HepG2 (cell line): ENCODE measurements at regions not wholly inside any gene's neighbourhood (a gene's known extent, or its start where the extent isn't known, plus 50 kb on each side); places are given as distances from the start of the nearest gene placed in this dataset.

Experiments used
- ATAC-seq: fragments of 200-7000 bp; cut with Tn5 transposase; 3 replicates; pipeline ENCODE4 v1.9.1; 2020; ENCODE audit warnings: mild to moderate bottlenecking, moderate library complexity
- BruUV-seq: library from RNA; stranded (reverse); fragments of 400-500 nt; replicated peaks from 2 replicates; lab custom pipeline; 2021; lab: Mats Ljungman, UMichigan
- CTCF ChIA-PET: fragments of 300-600 bp; formaldehyde crosslinking; extraction: SDS; loops from one replicate; lab custom pipeline; 2021; ENCODE audit warnings: low total read pairs, inconsistent platforms, low intra/inter-chr PET ratio; lab: Yijun Ruan, JAX
- POLR2A ChIA-PET: fragments of 350-600 bp; sonication (Branson Sonifier 250); formaldehyde crosslinking; loops from one replicate; lab custom pipeline; 2020; ENCODE audit warnings: antibody characterized with exemption, inconsistent platforms; lab: Yijun Ruan, JAX
- DNase-seq: peaks from one replicate; pipeline ENCODE4 v3.0.0-alpha.2; 2015; ENCODE audit warnings: low spot score
- FAIRE-seq: peaks from 3 replicates; lab custom pipeline; 2011; peaks lifted over from hg19 to GRCh38; lab: Jason Lieb, UNC
- H2AFZ ChIP-seq: one replicate; pipeline ENCODE4 v1.6.1; 2011; ENCODE audit warnings: low read length, inconsistent platforms
- H3K27ac ChIP-seq: fragments of 300-600 bp; 3 replicates; pipeline ENCODE4 v1.8.0; 2011; ENCODE audit warnings: mixed run types, mild to moderate bottlenecking, mixed read lengths, low read length, inconsistent platforms; ENCODE audit not compliant: insufficient read depth; ENCODE audit errors: extremely low read length
- H3K27me3 ChIP-seq, 2 experiments: fragments of 200-600 bp in 1 of 2; 2 replicates in 1 of 2; 3 replicates in 1 of 2; pipeline versions ENCODE4 v1.6.0 to v1.8.0; 2011; ENCODE audit warnings: low read length in 2 of 2, mild to moderate bottlenecking in 2 of 2, moderate library complexity in 2 of 2, inconsistent platforms in 1 of 2; ENCODE audit not compliant: insufficient read depth in 2 of 2, control insufficient read depth in 1 of 2
- H3K36me3 ChIP-seq, 2 experiments: fragments of 200-600 bp in 1 of 2; replicated peaks in 1 of 2; 2 replicates in 1 of 2; 3 replicates in 1 of 2; pipeline versions ENCODE4 v1.5.1 to v1.8.0; 2011; ENCODE audit warnings: low read length in 2 of 2, inconsistent platforms in 1 of 2; ENCODE audit not compliant: insufficient read depth in 2 of 2, control insufficient read depth in 1 of 2
- H3K4me1 ChIP-seq: 2 replicates; pipeline ENCODE4 v1.5.1; 2012; ENCODE audit warnings: low read length, inconsistent platforms; ENCODE audit not compliant: insufficient read depth
- H3K4me2 ChIP-seq: 2 replicates; pipeline ENCODE4 v1.6.0; 2011; ENCODE audit warnings: low read depth, low read length, inconsistent platforms
- H3K4me3 ChIP-seq, 3 experiments: fragments of 200-600 bp in 1 of 3; sonication (generic), shearing (Covaris generic) in 1 of 3; replicated peaks in 1 of 3; 2 replicates each; pipeline ENCODE4 v1.5.1; 2011 to 2016; ENCODE audit warnings: low read length in 3 of 3, inconsistent platforms in 2 of 3, low read depth in 2 of 3, mild to moderate bottlenecking in 2 of 3, control low read depth in 1 of 3, mixed read lengths in 1 of 3; ENCODE audit not compliant: insufficient read depth in 1 of 3
- H3K79me2 ChIP-seq: one replicate; pipeline ENCODE4 v1.6.1; 2011; ENCODE audit warnings: low read length, inconsistent platforms; ENCODE audit not compliant: insufficient read depth
- H3K9ac ChIP-seq: 2 replicates; pipeline ENCODE4 v1.6.0; 2011; ENCODE audit warnings: mild to moderate bottlenecking, low read depth, low read length, inconsistent platforms; ENCODE audit not compliant: insufficient read depth
- H3K9me3 ChIP-seq: 2 replicates; pipeline ENCODE4 v1.5.1; 2012; ENCODE audit warnings: mild to moderate bottlenecking, low read length
- H4K20me1 ChIP-seq: 2 replicates; pipeline ENCODE4 v1.6.0; 2011; ENCODE audit warnings: inconsistent platforms, mild to moderate bottlenecking, low read length, moderate library complexity; ENCODE audit not compliant: insufficient read depth
- CSRNP2 ChIP-seq: sonication (generic); formaldehyde crosslinking; conservative IDR thresholded peaks from 2 replicates; pipeline ENCODE4 v1.8.0; 2022; ENCODE audit warnings: low read depth, missing genetic modification reagents
- KAT2B ChIP-seq: fragments of 150-350 bp; IDR thresholded peaks from 2 replicates; pipeline ENCODE4 v1.6.1; 2014; ENCODE audit warnings: low read depth, low read length, borderline replicate concordance
- MBNL3 ChIP-seq: fragments of 250-450 bp; sonication (Bioruptor Pico); conservative IDR thresholded peaks from 2 replicates; pipeline ENCODE4 v1.8.0; 2022; ENCODE audit warnings: mild to moderate bottlenecking, inconsistent platforms
- NR3C1 ChIP-seq: sonication (generic); formaldehyde crosslinking; IDR thresholded peaks from 2 replicates; pipeline ENCODE4 v1.4.0; 2020; ENCODE audit warnings: missing genetic modification reagents
- PAWR ChIP-seq: sonication (generic); formaldehyde crosslinking; IDR thresholded peaks from 2 replicates; pipeline ENCODE4 v1.4.0; 2020; ENCODE audit warnings: missing genetic modification reagents, mild to moderate bottlenecking, borderline replicate concordance
- SAP130 ChIP-seq: IDR thresholded peaks from 2 replicates; pipeline ENCODE4 v1.6.1; 2016; ENCODE audit warnings: low read depth
- SSRP1 ChIP-seq: IDR thresholded peaks from 2 replicates; pipeline ENCODE4 v1.6.1; 2016; ENCODE audit warnings: control low read depth
- STAG1 ChIP-seq: sonication (generic); formaldehyde crosslinking; IDR thresholded peaks from 2 replicates; pipeline ENCODE4 v1.4.0; 2020; ENCODE audit warnings: missing genetic modification reagents
- TAF1 ChIP-seq: sonication (generic); formaldehyde crosslinking; IDR thresholded peaks from 2 replicates; pipeline ENCODE4 v1.4.0; 2020; ENCODE audit warnings: missing genetic modification reagents
- TBP ChIP-seq: sonication (generic); formaldehyde crosslinking; IDR thresholded peaks from 2 replicates; pipeline ENCODE4 v1.5.0; 2020; ENCODE audit warnings: missing genetic modification reagents
- YY1 ChIP-seq: IDR thresholded peaks from 2 replicates; pipeline ENCODE4 v1.6.1; 2011; ENCODE audit warnings: low read length, low read depth, moderate library complexity, mild to moderate bottlenecking; ENCODE audit not compliant: insufficient read depth, insufficient replicate concordance
- ZFX ChIP-seq: sonication (generic); formaldehyde crosslinking; IDR thresholded peaks from 2 replicates; pipeline ENCODE4 v1.4.0; 2020; ENCODE audit warnings: mild to moderate bottlenecking, low read depth, missing genetic modification reagents, moderate library complexity
- ZKSCAN5 ChIP-seq: sonication (generic); formaldehyde crosslinking; IDR thresholded peaks from 2 replicates; pipeline ENCODE4 v1.5.1; 2020; ENCODE audit warnings: mild to moderate bottlenecking, missing genetic modification reagents
- ZNF550 ChIP-seq: sonication (generic); formaldehyde crosslinking; IDR thresholded peaks from 2 replicates; pipeline ENCODE4 v1.4.0; 2020; ENCODE audit warnings: mild to moderate bottlenecking, missing genetic modification reagents, borderline replicate concordance
- ZNF558 ChIP-seq: sonication (generic); formaldehyde crosslinking; IDR thresholded peaks from 2 replicates; pipeline ENCODE4 v1.9.0; 2022; ENCODE audit warnings: mild to moderate bottlenecking, missing genetic modification reagents, borderline replicate concordance
- ZNF569 ChIP-seq: sonication (generic); formaldehyde crosslinking; IDR thresholded peaks from 2 replicates; pipeline ENCODE4 v1.5.0; 2020; ENCODE audit warnings: mild to moderate bottlenecking, missing genetic modification reagents, moderate library complexity, borderline replicate concordance
- in situ Hi-C: cut with HindIII; loops from 2 replicates; pipeline ENCODE4 v1.10.0; 2017; ENCODE audit warnings: low pct_unique_long_range_greater_than_20kb; ENCODE audit not compliant: extremely low pct_ligation_motif_present
- intact Hi-C: fragments of 100-400 bp; cut with micrococcal nuclease; formaldehyde crosslinking; loops from one replicate; pipeline ENCODE4 v1.10.0; 2022; ENCODE audit not compliant: unreplicated experiment
- TF ChIP-seq, protein P1 (sequence below): IDR thresholded peaks from 2 replicates; pipeline ENCODE4 v1.4.0; 2020; ENCODE audit warnings: mild to moderate bottlenecking, missing genetic modification reagents

DNA sequence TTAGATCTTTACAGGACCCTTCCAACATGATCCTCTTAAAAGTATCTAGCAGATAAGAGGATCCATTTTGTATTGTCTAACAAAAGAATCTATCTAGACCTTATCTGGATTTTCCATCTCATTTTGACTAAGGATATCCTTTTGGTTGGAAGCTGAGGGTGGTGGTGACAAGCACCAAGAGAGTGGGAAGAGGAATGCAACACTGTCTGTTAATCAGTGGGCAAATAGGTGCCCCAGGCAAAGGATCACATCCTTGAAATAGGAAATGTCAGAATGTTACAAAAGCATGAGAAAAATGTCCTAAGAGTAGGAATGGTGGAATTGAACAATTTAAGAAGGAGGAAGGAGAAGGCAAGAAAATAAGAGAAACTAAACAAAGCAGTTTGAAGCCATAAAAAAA lies 420.7 kb upstream of the CNTN3 start:
- CTCF ChIA-PET, result no interaction called here
- no peak overlapping the region for H3K27ac ChIP-seq
- intact Hi-C loops (no loop called here), in situ Hi-C loops (no loop called here)
- no peak overlapping the region for H3K4me3 ChIP-seq
- H2AFZ ChIP-seq, result no peak overlapping the region
- H4K20me1 ChIP-seq, result no peaks in the 10 kb centered on the region
- H3K36me3 ChIP-seq, result no peaks in the 10 kb centered on the region
- no peaks in the 10 kb centered on the region for H3K79me2 ChIP-seq
- no peaks in the 10 kb centered on the region for H3K27me3 ChIP-seq
- H3K4me2 ChIP-seq, result no peak overlapping the region
- BruUV-seq, result no TSS peak
- H3K9me3 ChIP-seq, result 0 out of 2 replicates have a peak, but pooled peaks cover 5% of the 10 kb centered on the region
- TF ChIP-seq ZFX (no peak), PAWR (no peak), STAG1 (CRISPR knock-in tag) (no peak), NR3C1 (no peak), KAT2B (no peak), SAP130 (CRISPR knock-in tag) (no peak), YY1 (no peak), SSRP1 (CRISPR knock-in tag) (no peak), ZNF550 (CRISPR knock-in tag) (no peak), ZKSCAN5 (CRISPR knock-in tag) (no peak), CSRNP2 (no peak), TAF1 (no peak), MBNL3 (CRISPR knock-in tag) (no peak), TBP (CRISPR knock-in tag) (no peak), ZNF558 (CRISPR knock-in tag) (no peak), ZNF569 (CRISPR knock-in tag) (no peak)
- TF ChIP-seq, protein P1, sequence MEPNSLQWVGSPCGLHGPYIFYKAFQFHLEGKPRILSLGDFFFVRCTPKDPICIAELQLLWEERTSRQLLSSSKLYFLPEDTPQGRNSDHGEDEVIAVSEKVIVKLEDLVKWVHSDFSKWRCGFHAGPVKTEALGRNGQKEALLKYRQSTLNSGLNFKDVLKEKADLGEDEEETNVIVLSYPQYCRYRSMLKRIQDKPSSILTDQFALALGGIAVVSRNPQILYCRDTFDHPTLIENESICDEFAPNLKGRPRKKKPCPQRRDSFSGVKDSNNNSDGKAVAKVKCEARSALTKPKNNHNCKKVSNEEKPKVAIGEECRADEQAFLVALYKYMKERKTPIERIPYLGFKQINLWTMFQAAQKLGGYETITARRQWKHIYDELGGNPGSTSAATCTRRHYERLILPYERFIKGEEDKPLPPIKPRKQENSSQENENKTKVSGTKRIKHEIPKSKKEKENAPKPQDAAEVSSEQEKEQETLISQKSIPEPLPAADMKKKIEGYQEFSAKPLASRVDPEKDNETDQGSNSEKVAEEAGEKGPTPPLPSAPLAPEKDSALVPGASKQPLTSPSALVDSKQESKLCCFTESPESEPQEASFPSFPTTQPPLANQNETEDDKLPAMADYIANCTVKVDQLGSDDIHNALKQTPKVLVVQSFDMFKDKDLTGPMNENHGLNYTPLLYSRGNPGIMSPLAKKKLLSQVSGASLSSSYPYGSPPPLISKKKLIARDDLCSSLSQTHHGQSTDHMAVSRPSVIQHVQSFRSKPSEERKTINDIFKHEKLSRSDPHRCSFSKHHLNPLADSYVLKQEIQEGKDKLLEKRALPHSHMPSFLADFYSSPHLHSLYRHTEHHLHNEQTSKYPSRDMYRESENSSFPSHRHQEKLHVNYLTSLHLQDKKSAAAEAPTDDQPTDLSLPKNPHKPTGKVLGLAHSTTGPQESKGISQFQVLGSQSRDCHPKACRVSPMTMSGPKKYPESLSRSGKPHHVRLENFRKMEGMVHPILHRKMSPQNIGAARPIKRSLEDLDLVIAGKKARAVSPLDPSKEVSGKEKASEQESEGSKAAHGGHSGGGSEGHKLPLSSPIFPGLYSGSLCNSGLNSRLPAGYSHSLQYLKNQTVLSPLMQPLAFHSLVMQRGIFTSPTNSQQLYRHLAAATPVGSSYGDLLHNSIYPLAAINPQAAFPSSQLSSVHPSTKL (CRISPR knock-in tag), result no peak
- TF ChIP-seq, all 625 proteins: peak for 0
- FAIRE-seq (no peak), DNase-seq (no peak), ATAC-seq (no peak)
- POLR2A ChIA-PET, result no interaction called here
- Histone ChIP-seq H3K9ac (no peak overlapping the region), H3K4me1 (no peaks in the 10 kb centered on the region)
